ENCODE measurements at regions not wholly inside any gene's neighbourhood (a gene's known extent, or its start where the extent isn't known, plus 50 kb on each side); places are given as distances from the start of the nearest gene placed in this dataset.
"Not testable (repeated sequence)": the region's sequence is repeated elsewhere in the genome, so short reads cannot be mapped to it uniquely, and the experiment has no call there.

DNA sequence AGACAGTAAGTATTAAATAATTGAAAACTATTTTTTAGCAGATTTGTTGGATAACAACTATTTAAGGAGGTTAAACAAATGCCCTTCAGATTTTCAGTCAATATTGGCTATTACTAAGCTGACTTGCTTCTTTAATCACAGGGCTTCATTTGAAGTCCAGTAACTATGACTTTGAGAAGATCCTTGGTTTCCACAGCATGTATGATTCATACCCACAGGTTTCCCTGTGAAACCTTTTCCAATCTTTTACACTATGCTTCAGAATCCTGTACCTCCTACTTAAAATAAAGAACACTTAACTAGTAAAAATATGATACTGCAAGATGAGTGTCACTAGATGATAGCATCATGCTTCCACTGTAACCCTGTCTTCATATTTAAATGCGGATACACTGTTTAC is 211.9 kb downstream of the SPATA31A1 start:
- not testable (repeated sequence) for DNase-seq

DNA sequence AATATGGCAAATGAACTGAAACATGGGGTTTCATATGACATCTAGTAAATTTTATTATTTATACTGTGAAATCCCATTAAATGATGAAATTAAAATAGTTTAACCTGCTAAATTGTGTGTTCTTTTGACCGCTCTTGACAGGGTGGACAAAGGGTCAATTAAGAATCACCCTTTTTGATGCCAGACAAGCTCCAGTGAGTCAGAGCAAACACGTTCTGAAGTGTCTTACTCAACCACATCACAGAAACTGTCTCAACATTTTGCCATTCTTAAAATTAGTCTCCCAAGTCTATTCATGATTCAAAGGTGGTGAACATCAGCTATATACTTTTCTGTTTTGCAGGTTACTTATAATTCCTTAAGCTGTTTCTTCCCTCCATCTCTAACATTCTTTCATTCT is 213.4 kb downstream of the SPATA31A1 start:
- DNase-seq, result not testable (repeated sequence)

DNA sequence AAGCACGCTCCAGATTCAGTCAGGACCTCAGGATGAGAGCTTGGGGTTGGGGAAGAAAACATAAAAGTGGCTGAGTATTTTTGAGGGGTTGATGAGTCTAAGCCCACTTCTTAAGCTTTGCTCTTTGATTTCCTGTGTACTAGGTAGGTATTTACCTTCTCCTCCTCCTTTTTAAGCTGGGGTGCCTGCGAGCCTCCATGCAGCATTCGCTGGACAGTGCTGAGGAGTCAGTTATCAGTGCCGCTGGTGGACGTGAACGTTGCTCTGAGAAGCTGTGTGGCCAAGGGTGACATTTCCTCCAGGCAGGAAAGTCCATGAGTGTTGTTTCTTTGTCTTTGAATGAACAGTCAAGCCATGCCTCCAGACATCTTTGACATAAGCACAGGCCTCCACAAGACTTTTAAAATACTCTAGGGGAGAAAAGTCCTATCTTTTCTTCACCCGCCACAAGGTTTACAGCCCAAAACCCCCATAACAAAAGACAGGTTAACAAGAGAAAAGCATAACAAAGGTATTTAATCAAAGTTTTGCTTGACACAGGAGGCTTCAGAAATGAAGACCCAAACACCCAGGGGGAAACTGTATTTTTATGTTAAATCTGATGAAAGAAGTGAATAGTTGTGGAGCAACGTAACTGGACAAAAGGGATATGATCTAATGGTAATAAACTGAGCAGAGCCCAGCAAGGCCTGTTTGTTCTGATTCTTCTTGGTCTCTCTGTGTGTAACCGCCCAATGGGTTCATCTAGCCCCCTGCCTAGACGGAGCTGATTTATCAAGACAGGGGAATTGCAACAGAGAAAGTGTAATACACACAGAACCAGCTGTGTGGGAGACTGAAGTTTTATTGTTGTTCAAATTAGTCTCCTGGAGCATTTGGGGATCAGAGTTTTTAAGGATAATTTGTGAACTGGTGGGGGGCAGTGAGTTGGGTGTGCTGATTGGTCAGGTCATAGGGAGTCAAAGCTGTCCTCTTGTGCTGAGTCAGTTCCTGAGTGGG is 217.9 kb downstream of the SPATA31A1 start:
- not testable (repeated sequence) for DNase-seq

DNA sequence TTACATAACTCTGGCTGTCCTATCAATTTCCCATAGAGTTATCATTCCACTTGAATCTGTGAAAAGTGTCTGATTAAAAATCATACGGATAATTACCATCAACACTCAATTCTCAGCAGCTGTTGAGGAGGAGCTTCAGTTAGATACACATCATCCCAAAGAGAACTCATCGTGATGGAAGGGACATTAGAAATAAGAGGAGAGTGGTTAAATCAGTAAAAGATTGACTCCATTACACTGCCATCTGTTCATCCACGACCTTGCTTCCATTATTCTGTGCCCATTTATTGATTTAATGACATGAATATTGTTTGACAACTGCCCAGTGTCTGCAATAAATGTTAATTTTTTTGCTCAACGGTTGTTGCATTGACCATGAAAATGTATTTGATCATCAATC is 223.5 kb downstream of the SPATA31A1 start:
- DNase-seq, result not testable (repeated sequence)

DNA sequence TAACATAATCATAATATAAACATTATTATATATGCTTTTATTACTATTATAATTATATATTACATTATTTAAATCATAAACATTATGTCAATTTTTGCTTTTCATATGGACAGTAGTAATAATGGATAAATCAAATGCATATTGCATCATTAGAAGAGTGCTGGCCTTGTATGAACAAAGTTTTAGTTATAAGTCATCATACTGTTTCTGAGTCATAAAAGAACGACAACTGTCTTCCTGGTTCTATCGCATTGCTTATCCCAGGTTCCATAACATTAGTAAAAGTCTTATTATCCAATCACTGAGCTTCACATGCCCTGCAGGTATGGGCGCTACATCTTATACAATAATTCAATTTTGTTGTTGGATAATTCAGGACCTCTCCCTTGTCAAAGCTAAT is 225.8 kb downstream of the SPATA31A1 start:
- DNase-seq, result not testable (repeated sequence)

DNA sequence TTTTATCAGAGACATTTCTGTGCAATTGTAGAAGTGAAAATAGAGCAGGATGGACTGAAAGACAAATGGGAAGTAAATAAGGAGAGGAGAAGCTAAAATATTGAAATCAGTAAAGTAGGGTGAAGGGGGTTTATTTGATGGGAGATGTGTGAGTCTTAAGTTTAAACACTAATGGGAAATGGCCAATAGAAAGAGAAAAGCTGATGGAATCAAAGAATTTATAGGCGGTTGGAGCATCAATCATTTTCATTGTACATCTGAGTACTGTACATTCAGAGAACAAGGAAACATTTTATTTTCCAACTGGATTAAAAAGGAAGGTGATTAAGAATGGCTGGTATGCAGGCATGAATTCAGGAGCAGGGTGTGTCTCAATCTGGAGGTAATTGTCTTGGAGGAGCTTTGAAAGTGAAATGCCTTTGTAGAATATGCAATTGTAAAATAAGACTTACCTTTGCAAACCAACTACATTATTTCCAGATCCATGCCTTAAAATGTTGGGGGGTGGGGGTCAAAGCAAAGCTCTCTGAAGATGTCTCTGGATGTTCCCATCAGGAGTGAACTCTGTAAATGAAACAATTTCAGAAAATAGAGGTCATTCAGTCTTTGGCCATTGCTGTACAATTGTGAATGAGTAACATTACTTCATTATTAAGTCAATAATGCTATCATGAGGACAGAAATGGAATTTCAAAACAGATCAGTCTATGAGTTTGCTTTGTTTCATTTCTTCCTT is 227.4 kb downstream of the SPATA31A1 start:
- DNase-seq, result not testable (repeated sequence)

DNA sequence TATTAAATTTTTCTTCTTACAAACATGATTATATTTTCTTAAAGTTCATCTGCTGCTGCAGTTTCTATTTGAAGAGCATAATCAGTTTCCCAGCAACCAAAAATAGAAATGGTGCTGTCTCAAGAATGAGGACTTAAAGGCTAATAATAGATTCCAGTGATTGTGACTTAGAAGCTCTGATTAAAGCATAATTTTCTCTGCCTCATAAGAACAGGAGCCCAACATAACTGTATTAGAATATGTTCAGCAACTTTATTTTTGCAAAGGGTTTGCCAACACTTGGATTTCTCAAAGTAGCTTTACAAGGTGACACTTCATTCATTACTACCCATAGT is 227.9 kb downstream of the SPATA31A1 start:
- DNase-seq, result not testable (repeated sequence)

DNA sequence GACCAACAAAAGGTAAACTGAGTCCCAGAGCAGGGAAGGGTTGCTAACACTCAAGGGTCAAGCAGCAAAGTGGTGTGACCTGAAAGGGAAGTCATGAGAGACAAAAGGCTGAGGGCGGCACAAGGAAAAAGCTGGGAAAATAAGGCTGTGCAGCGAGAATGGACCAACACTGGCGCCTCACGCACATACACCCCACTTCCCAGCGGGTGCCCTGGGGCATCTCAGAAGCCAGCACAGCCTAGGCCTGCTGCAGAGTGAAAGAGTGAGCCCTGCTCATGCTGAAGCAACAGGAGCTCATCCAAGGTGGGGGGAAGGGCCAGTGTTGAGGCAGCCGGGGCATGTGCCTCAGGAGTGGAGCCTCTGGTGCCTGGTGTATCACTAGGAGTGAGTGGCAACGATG is 229.8 kb downstream of the SPATA31A1 start:
- DNase-seq, result not testable (repeated sequence)

DNA sequence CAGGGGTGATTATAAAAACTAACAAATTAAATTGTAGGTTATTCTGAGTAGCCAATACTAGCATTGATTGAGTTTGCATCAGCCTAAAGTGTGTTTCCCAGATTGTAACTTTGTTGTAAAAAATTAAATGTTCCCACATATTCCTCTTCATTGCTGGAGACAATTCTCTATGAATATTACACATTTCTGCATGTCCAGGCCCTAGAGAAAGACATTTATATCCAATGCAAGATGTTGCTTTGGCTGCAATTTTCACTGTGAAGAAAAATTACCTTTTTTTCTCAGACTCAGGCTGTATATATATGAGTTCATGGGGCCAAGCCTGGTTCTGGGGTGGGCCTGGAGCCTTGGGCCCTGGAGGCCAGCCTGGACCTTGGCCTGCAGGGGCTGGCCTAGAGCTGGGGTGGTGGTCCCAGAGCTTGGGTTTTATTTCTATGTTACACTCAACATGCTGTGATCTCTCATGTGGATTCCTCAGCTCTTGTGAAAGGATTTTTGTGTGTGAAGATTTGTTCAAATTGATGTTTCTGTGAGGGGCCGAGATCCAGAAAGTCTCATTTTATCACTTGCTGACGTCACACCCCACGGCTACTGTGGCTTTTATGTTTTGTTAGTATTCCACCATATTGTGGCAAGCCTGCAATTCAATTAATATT is 232.5 kb downstream of the SPATA31A1 start:
- DNase-seq, result no peak

DNA sequence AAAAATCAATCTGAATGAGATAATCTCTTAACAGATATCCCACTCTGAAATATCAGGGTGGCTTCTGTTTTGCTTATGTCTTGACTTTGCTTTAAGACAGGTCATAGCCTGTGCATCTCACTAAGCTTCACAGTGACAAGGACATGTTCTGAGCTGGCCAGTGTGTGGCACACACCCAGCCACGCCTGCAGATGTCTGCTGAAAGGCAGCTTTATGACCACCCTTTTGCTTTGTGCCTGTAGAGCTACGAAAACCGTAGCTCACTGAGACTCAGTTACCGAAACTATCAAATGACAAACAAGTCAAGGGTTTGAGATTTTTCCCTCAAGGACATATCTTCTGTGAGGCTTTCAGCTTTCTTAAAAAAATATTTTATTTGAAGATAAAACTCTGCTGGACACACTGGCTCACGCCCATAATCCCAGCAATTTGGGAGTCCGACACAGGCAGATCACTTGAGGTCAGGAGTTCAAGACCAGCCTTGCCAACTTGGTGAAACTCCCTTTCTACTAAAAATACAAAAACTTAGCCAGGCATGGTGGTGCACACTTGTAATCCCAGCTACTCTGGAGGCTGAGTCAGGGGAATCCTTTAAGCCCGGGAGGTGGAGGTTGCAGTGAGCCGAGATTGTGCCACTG is 233.2 kb downstream of the SPATA31A1 start:
- DNase-seq, result no peak

DNA sequence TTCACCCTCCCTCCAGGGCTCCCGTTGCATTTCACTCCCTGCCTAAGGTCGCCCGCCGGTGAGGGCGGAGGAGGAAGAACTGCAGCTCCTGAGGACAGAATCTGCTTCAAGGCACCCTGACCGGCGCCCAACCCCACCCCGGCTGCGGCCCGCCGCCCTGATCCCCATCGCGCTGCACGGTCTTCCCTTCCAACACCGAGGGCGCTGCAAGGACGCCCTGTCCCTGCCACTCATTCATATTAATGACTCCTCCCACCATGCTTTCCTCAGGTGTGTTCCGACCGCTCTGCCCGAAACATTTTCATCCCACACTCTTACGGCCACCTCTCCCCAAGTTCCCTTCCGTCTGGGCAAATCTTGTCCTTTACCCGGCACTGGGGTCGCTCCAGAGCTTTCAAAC is 248.6 kb downstream of the SPATA31A1 start:
- DNase-seq, result not testable (repeated sequence)

DNA sequence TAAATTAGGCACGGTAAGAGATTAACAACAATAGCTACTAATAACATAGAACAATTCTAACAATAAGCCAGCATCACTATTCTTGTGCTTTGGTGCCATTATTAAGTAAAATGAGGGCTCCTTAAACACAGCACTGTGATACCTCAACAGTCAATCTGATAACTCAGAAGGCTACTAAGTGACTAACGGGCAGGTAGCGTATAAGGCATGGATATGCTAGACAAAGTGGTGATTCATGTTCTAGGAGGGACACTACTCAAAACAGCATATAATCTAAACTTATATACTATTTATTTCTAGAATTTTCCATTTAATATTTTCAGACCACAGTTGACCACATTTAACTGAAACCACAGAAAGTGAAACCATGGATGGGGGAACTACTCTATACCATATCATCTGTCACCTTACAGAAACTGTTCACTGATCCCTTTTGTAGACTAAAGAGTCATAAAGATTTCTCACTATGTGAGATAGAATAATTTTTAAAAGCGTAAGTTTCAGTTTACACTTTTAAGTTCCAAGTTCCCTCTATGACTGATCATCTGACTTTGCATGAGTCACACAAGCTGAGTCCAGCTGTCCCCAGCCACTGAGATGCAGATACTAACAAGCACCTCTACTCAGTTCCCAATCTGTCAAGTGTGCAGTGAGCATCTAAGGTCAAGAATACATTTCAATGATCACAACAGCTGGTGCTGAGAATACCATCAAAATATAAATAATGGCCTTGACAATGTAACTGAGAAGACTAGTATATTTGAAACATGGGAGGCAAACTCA is 256.2 kb downstream of the SPATA31A1 start:
- DNase-seq, result not testable (repeated sequence)

DNA sequence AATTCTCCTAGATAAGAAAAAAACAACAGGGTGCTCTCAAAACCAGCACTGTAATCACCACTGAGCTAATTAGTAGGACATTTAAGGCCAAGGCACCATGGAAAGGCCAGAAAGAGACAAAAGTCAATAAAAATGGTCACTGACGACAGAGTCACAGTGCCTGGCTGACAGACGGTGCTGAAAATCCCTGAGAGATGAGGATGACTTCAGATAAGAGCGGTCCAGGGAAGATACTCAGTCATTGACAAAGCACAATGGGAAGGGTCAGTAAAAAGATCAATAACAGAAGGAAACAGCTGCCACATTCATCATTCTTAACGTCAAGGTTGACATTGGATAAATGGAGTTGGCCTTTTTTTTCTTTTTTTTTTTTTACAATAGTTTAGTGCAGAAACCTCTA is 261.0 kb downstream of the SPATA31A1 start:
- not testable (repeated sequence) for DNase-seq

DNA sequence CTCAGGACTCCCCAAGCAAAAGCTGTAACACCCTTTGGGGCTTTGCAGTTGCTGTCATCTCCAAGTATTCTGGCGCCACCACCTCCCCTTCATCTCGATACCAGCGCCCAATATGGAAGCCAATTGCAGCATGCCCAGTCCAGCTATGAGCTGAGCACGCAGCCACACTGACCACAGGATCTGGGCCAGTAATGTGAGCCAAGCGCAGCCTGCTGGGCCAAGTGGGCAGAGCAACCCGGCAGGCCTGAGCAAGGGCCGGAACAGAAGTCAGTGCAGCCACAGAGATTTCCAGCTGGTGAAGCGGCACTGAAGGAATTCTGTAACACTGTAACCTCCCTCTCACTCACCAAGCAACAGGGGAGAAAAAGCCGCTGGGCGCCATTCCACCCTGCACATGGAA is 268.6 kb downstream of the SPATA31A1 start:
- DNase-seq, result not testable (repeated sequence)

DNA sequence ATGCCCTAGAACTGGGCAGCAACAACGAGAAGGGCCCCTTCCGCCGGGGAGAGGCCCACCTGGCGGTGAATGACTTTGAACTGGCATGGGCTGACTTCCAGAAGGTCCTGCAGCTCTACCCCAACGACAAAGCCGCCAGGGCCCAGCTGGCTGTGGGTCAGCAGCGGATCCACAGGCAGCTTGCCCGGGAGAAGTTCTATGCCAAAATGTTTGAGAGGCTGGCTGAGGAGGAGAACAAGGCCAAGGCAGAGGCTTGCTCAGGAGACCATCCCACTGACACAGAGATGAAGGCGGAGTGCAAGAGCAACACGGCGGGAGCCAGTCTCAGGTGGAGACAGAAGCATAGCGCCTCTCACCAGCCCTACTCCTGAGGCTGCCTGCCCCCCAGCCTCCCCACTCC is 276.6 kb downstream of the SPATA31A1 start:
- not testable (repeated sequence) for DNase-seq

DNA sequence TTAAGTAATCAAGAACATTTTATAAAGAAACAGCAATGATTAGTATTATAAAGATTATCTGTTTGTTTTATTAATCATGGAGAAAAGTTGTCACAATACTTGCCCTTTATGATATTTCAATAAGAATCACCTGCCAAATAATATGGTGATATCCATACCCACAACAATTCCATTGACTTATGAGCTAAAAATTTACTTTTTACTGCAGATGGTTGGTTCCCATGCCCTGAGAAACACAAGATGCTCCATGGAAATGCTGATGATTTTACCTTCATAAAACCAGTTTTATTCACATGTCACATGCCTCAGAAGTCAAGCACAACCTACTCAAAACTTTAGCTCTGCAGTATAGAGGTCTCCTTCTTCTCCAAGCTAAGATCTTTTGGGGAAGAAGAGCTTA is 293.6 kb downstream of the SPATA31A1 start:
- DNase-seq, result not testable (repeated sequence)

DNA sequence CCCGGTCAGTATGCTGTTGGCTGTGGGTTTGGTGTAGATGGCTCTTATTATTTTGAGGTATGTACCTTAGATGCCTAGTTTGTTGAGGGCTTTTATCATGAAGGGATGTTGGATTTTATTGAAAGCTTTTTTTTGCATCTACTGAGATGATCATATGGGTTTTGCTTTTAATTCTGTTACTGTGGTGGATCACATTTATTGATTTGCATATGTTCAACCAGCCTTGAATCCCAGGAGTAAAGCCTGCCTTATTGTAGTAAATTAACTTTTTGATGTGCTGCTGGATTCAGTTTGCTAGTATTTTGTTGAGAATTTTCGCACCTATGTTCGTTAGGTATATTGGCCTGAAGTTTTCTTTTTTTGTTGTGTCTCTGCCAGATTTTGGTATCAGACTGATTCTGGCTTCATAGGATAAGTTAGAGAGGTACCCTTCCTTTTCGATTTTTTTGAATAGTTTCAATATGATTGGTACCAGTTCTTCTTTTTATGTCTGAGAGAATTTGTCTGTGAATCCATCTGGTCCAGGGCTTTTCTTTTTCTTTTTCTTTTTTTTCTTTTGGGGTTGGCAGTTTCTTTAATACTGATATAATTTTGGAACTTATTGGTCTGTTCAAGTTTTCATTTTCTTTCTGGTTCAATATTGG is 301.6 kb downstream of the SPATA31A1 start:
- DNase-seq, result not testable (repeated sequence)

DNA sequence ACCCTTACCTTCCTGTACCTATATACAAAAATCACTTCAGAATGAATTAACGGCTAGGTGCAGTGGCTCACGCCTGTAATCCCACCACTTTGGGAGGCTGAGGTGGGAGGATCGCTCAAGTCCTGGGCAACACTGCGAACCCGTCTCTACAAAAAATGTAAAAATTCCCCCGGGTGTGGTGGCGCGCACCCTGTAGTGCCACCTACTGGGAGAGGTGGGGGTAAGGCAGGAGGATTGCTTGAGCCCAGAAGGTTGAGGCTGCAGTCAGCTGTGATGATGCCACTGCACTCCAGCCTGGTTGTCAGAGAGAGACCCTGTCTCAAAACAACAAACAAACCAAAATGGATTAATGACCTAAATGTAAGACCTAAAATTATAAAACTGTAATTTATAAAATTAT is 307.6 kb downstream of the SPATA31A1 start:
- DNase-seq, result not testable (repeated sequence)

DNA sequence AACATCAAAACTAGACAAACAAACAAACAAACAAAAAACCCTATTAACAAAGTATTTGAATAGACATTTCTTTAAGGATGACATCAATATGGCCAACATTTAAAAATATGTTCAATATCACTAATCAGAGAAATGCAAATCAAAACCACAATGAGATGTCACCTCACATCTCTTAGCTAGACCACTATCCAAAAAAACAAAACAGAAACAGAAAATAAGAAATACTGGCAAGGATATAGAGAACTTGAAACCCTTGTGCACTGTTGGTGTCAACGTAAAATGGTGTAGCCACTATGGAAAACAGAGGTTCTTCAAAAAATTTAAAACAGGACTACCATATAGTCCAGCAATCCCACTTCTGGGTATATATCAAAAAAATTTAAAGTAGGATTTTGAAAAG is 308.2 kb downstream of the SPATA31A1 start:
- not testable (repeated sequence) for DNase-seq

DNA sequence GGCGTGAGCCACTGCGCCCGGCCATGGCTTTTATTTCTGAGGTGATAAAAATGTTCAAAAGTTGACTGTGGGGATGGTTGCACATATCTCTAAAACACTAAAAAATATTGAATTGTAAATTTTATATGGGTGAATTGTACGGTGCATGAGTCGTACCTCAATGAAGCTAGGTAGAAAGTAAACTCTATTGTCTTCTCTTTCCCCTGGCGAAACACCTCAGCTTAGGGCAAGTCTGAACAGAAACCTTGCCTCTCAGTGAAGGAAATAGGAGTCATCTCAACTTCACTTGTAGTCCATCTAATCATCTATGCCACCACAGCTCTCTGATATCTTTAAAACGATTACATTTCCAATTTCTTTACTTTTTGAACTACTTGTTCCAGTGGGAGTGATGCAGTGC is 309.6 kb downstream of the SPATA31A1 start:
- DNase-seq, result not testable (repeated sequence)

DNA sequence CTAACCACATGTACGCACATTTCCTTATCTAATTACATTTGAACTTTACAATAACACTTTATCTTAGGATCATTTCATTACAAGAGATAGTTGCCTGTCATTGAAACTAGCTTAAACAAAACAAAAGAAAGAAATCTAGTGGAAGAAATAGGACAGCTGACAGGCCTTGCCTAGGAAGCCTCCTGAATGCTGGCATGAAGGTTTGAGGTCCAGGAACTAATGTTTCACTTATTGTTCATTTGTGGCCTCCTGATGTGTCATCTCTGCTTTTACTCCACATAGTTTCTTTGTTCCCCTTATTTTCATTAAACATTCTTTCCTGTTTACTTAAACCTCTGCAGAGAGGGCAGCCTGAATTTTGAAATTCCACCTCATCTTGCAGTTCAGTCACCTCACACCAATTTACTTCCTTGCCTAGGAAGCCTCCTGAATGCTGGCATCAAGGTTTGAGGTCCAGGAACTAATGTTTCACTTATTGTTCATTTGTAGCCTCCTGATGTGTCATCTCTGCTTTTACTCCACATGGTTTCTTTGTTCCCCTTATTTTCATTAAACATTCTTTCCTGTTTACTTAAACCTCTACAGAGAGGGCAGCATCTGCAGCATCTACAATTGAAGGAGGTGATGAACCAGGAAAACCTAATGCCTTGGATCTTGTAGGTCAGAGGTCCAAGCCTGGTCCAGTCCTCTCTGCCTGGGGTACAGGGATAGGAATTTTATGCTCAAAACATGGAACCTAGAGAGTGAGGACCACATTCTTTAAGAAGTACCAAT is 319.2 kb downstream of the SPATA31A1 start:
- DNase-seq, result not testable (repeated sequence)
